Fibroblast of villous mesenchyme (primary cell): ENCODE measurements at regions not wholly inside any gene's neighbourhood (a gene's known extent, or its start where the extent isn't known, plus 50 kb on each side); places are given as distances from the start of the nearest gene placed in this dataset.

Experiments
- DNase-seq: peaks from one replicate; pipeline ENCODE4 v3.0.0-alpha.2; 2010; ENCODE audit warnings: low read depth
- H3K4me3 ChIP-seq: 2 replicates; pipeline ENCODE4 v1.5.1; 2011; ENCODE audit warnings: low read depth, mild to moderate bottlenecking, low read length
- TF ChIP-seq, protein P1 (sequence below): IDR thresholded peaks from 2 replicates; pipeline ENCODE4 v1.5.1; 2012; ENCODE audit warnings: low read depth, mild to moderate bottlenecking, low read length; ENCODE audit not compliant: insufficient read depth

GRCh38 chr14:40623643-40624042 lies 983.0 kb upstream of the LRFN5 start:
- no peak for DNase-seq
- TF ChIP-seq, protein P1, sequence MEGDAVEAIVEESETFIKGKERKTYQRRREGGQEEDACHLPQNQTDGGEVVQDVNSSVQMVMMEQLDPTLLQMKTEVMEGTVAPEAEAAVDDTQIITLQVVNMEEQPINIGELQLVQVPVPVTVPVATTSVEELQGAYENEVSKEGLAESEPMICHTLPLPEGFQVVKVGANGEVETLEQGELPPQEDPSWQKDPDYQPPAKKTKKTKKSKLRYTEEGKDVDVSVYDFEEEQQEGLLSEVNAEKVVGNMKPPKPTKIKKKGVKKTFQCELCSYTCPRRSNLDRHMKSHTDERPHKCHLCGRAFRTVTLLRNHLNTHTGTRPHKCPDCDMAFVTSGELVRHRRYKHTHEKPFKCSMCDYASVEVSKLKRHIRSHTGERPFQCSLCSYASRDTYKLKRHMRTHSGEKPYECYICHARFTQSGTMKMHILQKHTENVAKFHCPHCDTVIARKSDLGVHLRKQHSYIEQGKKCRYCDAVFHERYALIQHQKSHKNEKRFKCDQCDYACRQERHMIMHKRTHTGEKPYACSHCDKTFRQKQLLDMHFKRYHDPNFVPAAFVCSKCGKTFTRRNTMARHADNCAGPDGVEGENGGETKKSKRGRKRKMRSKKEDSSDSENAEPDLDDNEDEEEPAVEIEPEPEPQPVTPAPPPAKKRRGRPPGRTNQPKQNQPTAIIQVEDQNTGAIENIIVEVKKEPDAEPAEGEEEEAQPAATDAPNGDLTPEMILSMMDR, result no peak
- no peak overlapping the region for H3K4me3 ChIP-seq

- no peak for DNase-seq
- no peak overlapping the region for H3K4me3 ChIP-seq
- TF ChIP-seq, protein P1, result no peak
These were observed 988.3 kb upstream of the LRFN5 start for GRCh38 chr14:40618225-40618898.

DNA sequence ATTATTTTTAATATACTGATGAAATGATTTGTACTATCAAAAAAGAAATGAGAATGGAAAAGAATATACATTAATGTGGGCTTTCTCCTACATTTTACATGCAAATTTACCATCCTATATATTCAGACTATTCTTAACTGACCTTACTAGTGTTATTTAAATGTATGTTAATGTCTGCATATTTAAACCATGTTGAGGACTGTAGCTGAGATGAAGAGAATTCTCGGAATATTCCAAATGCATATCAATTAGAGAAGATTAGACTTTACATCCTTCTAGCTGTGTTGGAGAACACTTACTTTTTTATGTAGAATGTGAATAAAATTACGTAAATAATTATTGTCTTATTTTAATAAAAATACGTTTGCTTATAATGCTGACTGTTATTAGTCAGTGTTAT lies 990.1 kb upstream of the LRFN5 start:
- TF ChIP-seq, protein P1, result no peak
- DNase-seq, result no peak
- no peak overlapping the region for H3K4me3 ChIP-seq

DNA sequence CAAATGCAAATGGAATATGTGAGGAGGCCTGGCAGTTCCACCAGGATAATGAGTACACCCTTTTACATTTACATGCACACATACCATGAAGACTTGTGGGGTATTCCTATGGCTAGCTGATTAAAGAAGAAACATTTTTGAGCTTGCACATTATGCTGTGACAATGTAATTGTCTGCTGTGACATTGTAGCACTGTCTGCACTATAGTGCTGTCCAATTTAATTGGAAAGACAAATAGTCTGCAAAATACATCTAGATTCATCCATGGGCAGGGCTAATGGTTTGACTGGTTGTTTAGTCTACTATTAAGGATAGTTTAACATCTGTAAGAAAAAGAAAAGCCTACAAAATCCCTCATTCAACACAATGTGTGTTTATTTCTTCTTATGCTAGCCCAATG lies 1005.6 kb upstream of the LRFN5 start:
- no peak overlapping the region for H3K4me3 ChIP-seq
- DNase-seq, result no peak
- TF ChIP-seq, protein P1, result no peak

GRCh38 chr14:40599725-40600124 lies 1007.0 kb upstream of the LRFN5 start:
- TF ChIP-seq, protein P1, result no peak
- H3K4me3 ChIP-seq, result no peak overlapping the region
- no peak for DNase-seq

DNA sequence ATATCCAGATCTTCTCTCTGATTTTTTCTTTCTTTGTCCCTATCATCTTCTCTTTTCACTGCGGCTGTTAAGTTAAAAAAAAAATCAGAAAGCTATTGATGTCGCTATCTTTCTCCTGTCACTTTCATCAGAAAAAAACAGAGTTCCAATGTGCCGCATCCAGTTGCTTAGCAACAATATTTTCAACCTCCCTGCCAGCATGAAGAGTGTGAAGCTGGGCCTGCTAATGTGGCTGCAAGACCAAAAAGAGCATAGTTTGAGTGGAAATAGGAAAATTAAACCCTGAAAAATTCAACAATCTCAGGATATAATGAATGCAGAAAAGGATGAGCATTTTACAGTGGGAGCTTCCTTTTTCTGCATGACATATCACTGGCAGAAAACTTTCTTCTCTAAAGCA lies 1025.4 kb upstream of the LRFN5 start:
- no peak overlapping the region for H3K4me3 ChIP-seq
- DNase-seq, result no peak
- TF ChIP-seq, protein P1, result no peak
